Lower leg skin (tissue), 3 donors: ENCODE measurements at regions not wholly inside any gene's neighbourhood (a gene's known extent, or its start where the extent isn't known, plus 50 kb on each side); places are given as distances from the start of the nearest gene placed in this dataset.
"Not testable (repeated sequence)": the region's sequence is repeated elsewhere in the genome, so short reads cannot be mapped to it uniquely, and the experiment has no call there.

ENCODE experiments used
- CTCF ChIP-seq, 3 donors: fragments of 450-650 bp; IDR thresholded peaks; one replicate each; pipeline ENCODE4 v1.5.1; 2016; ENCODE audit warnings: antibody characterized with exemption in 3 of 3, mild to moderate bottlenecking in 3 of 3, moderate library complexity in 2 of 3
- POLR2A ChIP-seq, 2 donors: fragments of 450-650 bp; IDR thresholded peaks; one replicate each; pipeline ENCODE4 v1.6.1; 2016 to 2017; ENCODE audit warnings: antibody characterized with exemption in 2 of 2, mild to moderate bottlenecking in 1 of 2, moderate library complexity in 1 of 2

GRCh38 chr5:1619531-1619930 is 95.8 kb upstream of the LPCAT1 start:
- TF ChIP-seq CTCF, POLR2A (IDR thresholded peaks at IDR 0.05): not testable (repeated sequence)
